ENCODE measurements at regions not wholly inside any gene's neighbourhood (a gene's known extent, or its start where the extent isn't known, plus 50 kb on each side); places are given as distances from the start of the nearest gene placed in this dataset.

DNA sequence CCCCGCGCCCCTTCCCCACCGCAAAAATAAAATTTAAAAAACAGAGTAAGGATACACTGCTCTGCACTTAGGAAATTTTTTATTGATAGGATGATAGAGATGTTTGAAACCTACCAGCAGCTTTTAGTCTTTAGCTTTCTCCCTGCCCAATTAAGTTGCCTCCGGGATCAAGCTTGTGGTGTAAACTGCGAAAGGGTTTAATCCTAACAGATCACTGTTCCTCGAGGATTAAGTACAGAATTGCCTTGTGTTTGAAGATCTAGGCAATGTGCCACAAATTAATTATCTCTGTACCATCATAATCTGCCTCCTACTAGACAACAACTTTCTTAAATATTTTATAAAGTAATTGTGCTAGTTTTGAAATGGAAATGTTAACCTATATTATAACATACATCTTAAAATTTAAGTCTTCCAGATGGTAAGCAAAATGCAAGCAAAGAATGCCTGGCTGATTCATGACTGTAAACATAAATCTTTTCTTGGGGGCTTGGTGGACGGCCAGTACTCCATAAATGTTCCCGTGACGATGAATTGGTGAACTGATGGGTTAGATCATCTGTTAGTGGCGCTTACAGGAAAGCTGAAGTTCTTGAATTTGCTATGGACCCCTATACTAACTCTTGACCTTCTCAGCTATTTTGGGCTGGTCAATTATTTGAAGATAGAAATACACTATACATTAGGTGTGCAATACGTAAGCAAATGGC lies 58.0 kb upstream of the ARHGAP18 start:
- DNase-seq (ENCODE audit: low spot score) (no peak), ATAC-seq (ENCODE audit: low FRiP score) (no peak)
- TF ChIP-seq, protein P1, sequence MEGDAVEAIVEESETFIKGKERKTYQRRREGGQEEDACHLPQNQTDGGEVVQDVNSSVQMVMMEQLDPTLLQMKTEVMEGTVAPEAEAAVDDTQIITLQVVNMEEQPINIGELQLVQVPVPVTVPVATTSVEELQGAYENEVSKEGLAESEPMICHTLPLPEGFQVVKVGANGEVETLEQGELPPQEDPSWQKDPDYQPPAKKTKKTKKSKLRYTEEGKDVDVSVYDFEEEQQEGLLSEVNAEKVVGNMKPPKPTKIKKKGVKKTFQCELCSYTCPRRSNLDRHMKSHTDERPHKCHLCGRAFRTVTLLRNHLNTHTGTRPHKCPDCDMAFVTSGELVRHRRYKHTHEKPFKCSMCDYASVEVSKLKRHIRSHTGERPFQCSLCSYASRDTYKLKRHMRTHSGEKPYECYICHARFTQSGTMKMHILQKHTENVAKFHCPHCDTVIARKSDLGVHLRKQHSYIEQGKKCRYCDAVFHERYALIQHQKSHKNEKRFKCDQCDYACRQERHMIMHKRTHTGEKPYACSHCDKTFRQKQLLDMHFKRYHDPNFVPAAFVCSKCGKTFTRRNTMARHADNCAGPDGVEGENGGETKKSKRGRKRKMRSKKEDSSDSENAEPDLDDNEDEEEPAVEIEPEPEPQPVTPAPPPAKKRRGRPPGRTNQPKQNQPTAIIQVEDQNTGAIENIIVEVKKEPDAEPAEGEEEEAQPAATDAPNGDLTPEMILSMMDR (IDR thresholded peaks at IDR 0.05) = no peak

- DNase-seq (ENCODE audit: low spot score) (no peak), ATAC-seq (ENCODE audit: low FRiP score) (peak; percentile 59)
- TF ChIP-seq, protein P1 (IDR thresholded peaks at IDR 0.05) = no peak
These were observed 57.2 kb upstream of the ARHGAP18 start for GRCh38 chr6:129766959-129767728.

DNA sequence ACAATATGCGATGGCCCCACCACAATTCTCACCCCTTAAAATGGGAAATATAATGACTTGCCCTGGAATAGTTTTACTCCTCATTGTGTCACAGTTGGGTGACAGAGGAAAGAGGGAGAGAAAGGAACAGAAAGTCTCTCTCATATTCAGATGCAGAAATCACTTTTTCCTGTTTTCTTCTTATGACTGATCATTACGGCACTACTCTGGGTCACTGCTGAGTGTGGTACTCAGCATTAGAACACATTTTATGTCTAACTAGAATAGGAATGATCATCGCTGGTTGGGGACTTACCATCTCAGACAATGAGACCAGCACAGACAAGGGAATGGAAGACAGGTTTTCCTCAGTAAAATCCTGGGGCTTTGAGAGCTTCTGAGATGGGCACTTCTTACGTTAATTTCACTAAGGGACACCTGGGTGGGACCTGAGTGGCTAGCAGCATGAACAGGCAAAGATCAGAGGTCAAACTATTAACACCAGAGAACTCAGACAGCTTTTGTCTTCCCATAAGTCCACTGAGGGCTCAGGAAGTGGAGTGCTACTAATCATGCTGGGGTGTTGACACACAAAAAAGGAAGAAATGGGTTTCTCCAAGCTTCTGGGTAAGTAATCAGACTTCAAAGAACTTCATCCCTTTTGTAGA lies 54.9 kb upstream of the ARHGAP18 start:
- TF ChIP-seq, protein P1 (IDR thresholded peaks at IDR 0.05) = no peak
- DNase-seq (ENCODE audit: low spot score) = no peak
- ATAC-seq (ENCODE audit: low FRiP score) = no peak

GRCh38 chr6:129759796-129760605 lies 50.0 kb upstream of the ARHGAP18 start:
- TF ChIP-seq, protein P1 (IDR thresholded peaks at IDR 0.05) = no peak
- DNase-seq (ENCODE audit: low spot score) = no peak
- no peak for ATAC-seq (ENCODE audit: low FRiP score)

Measured in omental fat pad (tissue), 3 donors.